ENCODE measurements at regions not wholly inside any gene's neighbourhood (a gene's known extent, or its start where the extent isn't known, plus 50 kb on each side); places are given as distances from the start of the nearest gene placed in this dataset.
A peak's percentile ranks its signal among the peaks of the same experiment; 100 is the strongest.
"Not testable (repeated sequence)": the region's sequence is repeated elsewhere in the genome, so short reads cannot be mapped to it uniquely, and the experiment has no call there.

DNA sequence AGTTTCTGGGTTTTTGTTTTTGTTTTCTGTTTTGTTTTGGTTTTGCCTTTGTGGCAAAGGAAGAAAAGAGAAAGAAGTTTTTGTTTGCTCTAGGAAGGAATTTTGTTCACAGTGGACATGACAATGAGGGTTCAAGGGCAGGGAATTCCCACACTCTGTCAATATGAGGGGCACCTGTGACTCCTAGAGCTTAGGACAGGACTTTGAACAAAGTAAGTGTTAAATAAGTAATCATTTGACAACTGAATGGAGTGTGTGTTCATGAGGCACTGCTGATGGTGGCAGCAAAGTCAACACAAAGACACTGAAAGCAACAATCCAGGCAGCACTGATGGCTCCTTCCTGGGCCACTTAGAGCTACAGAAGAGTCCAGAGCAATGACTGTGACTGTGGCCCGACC lies 1381.1 kb upstream of the LRRTM3 start:
- no peak for DNase-seq (ENCODE audit: low spot score)

DNA sequence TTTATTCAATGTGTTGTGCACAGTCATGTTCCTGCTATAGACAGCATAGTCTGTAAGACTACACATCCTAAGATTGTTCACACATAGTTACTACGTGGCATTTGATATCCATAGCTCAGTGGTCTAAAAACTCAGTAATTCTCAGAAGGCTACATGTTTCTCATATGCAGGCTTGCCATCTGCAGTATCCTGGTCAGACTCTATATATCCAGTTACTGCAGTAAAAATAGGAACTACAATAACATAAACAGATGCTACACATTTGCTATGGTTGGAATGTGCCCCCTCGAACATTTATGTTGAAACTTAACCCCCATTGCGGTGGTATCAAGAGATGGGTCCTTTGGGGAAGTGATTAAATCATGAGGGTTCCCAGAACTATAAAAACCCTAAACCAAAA lies 1377.8 kb upstream of the LRRTM3 start:
- DNase-seq (ENCODE audit: low spot score), result no peak

DNA sequence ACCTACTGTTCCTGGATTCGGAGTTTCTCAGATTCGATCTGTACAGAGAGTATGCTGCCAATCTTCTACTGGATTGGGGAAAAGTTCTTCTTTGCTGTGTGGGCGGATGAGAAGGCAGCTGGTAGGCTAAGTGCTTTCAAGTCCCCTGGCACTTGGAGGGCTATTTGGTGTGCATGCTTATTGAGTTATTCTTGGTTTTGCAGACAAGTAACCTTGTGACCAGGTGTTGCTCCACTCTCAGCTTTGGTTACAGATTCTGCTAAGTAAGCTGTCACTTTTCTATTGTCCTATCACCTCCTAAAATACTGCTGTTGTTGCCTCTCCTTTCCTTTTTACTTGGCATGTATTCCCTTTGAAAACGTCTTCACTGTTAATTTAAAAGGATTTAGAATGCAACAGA lies 1375.1 kb upstream of the LRRTM3 start:
- DNase-seq (ENCODE audit: low spot score), result no peak

DNA sequence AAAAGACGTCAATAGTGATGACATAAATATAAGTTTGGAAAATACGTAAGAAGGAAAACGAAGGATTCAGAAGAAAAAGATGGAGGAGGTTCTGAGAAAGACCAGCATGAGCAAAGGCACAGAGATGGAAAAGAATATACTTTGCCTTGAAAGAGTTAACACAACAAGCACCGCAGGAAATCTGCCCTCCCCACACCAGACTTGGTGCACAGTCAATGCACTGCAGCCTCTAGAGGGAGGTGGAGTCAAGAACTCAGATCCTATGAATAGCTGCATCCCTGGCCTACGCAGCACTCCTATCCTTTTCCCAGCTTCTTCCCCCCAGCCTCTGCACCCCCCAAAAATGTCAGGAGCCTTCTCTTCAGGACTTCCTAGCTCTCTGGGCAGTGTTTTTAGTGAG lies 1370.6 kb upstream of the LRRTM3 start:
- no peak for DNase-seq (ENCODE audit: low spot score)

DNA sequence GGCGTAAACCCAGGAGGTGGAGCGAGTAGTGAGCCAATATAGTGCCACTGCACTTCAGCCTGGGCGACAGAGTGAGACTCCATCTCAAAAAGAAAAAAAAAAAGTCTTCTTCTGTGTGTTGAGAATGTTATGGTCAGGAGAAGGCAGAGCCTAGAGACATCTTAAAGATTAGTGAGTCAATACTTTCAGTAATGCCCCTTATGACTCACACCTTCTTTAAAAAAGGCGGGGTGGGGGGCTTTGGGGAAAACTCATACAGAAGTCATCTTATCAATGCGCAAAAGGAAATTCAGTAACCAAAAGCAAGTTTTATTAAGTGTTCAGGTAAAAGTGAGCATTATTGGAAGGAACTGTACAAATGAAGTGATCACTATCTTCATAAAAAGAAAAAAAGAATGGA lies 1369.8 kb upstream of the LRRTM3 start:
- no peak for DNase-seq (ENCODE audit: low spot score)

DNA sequence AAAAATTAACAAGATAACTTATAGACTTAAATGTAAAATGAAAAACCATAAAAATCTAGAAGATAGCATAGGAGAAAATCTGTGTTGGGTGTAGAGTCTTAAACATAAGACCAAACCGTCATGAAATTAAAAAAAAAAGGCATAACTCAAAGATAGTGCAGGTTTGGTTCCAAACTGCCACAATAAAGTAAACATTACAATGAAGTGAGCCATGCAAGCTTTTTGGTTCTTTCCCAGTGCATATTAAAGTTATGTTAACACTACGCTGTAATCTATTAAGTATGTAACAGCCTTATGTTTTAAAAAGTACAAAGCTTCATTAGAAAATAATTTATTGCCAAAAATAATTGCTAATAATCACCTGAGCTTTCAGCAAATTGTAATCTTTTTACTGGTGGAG lies 1366.5 kb upstream of the LRRTM3 start:
- no peak for DNase-seq (ENCODE audit: low spot score)

DNA sequence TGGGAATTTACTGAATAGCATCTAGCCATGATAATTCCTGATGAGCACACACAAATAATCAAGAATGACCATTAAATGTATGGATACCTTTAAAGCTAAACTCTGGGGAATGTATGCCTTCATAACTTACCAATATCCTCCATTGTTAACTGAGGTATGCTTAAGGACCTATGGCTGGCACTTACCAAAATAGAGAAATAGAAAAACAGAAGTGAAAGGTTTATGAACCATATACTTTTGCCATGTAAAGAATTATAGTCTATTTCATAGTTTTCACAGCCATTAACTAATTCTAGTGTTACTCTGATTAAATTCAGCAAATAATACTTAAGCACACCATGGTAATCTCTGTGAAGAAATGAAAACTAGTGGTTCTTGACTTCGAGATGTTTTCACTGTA lies 1360.6 kb upstream of the LRRTM3 start:
- DNase-seq (ENCODE audit: low spot score), result no peak

DNA sequence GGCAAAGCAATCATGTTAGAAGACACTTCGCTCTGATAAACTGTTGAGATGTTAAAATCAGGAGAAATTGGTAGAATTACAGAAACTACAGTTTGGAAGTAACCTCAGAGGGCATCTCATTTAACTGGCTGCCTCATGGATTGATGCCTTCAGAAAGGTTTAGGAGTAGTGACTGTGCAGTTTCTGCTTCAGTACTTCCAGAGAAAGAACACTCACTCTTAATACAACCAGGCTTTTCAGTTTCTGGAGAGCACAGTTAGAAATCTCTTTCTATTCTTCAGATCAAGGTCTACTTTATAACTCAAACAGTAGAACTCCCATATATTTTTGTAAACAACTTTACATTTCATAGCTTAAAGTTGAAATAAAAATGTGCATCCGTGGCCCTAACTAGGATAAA lies 1358.9 kb upstream of the LRRTM3 start:
- DNase-seq (ENCODE audit: low spot score), result no peak

DNA sequence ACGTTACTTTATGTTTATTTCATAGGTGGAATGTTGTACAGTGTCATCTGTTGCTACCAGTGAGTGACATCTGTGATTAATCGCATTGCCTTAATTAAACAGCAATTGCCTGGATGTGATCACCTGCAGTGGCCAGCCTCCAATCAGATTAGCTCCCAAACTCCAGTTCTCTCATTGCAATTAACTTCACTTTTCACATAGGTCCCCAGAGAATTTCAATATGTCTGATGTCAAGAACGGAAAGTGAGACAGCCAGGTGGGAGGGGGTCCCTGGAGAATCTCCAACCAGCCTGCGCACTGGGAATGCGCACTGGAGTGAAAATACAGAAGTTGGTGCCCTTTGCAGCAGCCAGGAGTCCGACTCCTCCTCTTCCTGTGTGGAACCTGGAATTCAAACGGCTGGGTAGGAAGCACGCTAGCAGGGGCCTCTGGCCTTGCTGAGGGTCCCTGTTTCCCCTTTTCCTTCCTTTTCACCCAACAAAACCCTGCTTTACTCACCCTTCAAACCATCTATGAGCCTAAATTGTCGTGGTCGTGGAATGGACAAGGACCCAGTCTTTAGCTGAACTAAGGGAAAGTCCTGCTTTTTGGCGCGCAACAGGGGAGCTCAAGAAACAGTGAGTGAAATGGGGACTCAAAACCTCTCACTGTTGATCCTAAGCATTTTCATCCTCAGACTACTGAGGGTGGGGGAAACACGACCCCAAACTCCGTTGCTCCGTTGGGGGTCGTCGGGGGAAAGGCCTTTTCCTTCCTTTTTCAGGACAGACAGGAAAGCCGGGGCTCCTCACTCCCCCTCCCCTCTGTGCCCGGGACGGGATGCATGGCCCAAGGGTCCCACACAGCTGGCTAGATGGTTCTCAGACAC lies 1355.5 kb upstream of the LRRTM3 start:
- DNase-seq (ENCODE audit: low spot score), result peak; percentile 9

DNA sequence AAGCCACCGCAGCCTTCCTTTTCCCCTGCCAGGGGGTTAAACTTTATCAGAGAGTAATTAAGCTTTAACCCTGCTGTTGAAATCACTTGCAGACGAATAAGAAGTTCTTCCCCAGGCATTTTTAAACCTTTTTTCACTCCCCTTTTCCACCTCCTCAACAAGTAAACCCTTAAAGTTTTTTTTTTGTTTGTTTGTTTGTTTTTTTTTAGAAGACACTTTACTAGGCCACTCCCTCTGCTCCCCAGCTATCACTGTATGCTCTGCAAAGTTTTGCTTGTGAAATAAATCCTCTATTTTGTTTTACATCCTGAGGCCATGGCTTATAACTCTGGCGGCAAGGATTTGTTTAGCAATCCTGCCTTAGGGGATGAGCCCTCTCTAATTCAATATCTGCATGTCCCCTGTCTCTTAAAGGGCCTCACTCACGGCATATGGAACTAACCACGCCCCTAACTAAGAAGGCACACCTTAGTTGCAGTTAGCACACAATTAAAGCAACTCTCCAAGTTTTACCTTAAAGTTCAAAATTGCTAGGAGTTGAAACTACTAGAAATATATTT lies 1354.7 kb upstream of the LRRTM3 start:
- DNase-seq (ENCODE audit: low spot score), result no peak

DNA sequence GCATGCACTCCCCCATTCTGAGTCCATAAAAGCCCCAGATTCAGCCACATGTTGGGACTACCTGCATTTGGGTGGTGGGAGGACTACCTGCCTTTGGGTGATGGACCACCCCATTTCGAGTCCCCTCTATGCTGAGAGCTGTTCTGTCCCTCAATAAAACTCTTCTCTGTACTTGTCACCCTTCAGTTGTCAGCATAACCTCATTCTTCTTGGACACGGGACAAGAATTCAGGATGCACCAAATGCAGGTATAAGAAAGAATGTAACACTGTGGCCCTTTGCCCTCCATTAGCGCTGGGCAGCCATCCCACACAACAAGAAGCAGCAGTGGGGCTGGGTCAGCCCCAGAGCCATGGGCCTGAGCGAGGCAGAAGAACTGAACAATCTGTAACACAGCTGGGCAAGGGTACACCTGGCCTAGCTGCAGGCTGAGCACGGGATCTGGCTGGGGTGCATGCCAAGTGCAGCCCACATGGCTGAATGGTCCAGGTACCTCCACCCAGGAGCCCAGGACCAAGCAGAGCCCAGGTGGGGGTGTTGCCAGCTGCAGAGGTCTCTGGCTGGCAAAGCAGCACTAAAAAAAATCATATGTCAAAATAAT lies 1344.3 kb upstream of the LRRTM3 start:
- no peak for DNase-seq (ENCODE audit: low spot score)

DNA sequence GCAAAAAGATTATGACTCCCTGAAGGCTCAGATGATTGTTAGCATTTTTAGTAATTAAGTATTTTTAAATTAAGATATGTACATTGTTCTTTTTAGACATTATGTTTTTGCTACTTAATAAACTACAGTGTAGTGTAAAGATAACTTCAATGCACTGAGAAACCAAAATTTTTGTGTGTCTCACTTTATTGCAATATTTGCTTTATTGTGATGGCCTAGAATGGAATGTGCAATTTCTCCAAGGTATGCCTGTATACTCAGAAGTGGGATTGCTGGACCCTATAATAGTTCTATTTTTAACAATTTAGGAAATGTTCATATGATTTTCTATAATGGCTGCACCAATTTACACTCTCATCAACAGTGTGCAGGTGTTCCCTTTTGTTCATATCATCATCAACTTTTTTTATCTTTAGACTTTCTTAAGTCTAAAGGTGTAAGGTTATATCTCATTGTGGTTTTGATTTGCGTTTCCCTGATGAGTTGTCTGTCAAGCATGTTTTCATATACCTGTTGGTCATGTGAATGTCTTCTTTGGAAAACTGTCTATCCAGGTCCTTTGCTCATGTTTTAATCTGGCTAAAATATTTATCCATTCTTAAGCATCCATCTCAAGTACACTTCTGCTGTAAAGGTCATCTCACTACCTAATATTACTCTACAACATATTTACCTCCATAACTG lies 1323.5 kb upstream of the LRRTM3 start:
- no peak for DNase-seq (ENCODE audit: low spot score)

DNA sequence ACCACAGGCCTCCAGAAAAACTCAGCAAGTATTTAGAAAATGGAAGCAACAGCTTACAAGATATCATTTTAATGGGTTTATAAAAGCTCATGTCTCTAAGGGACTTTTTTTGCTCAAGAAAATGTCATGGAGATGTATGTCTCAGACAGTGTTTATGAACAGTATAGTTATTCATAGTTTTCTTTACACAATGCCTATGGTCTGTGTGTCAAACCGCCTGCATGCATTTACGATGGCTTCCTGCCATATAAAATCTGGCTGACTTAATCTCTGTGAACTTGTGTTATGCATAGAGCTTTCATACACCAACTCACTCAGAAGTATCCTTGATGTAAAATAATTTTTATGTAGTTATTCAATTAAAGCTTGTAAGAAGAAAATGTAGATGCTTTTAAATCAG lies 1314.2 kb upstream of the LRRTM3 start:
- no peak for DNase-seq (ENCODE audit: low spot score)

DNA sequence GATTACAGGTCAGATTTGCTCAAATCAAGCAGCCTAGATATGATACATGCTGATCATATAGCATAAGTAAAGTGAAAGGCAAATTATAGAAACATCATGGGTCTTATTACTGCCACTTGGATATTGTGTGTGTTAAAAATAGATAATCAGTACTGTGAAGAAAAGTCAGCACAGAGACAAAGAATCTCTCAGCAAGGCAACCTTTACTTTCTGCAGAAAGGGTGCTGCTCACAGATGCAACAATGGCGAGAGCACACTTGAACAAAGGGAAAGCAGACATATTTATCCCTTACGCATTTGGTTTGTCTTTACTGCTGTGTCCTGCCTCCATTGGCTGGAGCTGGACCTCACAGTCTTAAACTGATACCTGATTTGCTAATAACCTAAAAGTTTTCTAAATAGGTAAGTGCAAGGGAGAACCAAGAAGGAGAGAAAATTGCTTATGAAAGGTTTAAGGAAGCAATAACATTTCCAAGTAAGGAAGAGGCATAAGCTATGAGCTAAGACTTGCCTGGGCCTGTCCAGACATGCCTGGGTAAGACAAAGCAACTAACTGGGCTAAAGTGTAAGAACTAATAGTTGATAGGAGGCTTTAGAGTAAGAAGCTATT lies 1310.8 kb upstream of the LRRTM3 start:
- no peak for DNase-seq (ENCODE audit: low spot score)

DNA sequence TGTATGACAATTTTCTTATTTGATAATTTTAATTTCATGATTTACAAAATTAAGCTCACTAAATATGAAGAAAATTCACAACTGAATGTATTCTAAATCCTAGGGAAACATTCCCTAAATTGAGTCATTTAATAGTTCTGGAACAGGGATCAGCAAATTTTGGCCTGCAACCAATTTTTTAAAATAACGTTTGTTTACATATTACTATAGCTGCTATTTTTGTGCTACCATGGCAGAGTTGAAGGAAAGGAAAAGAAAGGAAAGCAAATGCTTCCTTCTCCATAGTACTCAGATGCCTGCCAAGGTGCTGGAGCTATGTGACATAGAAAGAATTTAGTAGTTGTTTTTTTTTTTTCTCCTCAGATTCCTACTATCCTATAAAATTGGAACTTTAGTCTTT lies 1307.7 kb upstream of the LRRTM3 start:
- no peak for DNase-seq (ENCODE audit: low spot score)

DNA sequence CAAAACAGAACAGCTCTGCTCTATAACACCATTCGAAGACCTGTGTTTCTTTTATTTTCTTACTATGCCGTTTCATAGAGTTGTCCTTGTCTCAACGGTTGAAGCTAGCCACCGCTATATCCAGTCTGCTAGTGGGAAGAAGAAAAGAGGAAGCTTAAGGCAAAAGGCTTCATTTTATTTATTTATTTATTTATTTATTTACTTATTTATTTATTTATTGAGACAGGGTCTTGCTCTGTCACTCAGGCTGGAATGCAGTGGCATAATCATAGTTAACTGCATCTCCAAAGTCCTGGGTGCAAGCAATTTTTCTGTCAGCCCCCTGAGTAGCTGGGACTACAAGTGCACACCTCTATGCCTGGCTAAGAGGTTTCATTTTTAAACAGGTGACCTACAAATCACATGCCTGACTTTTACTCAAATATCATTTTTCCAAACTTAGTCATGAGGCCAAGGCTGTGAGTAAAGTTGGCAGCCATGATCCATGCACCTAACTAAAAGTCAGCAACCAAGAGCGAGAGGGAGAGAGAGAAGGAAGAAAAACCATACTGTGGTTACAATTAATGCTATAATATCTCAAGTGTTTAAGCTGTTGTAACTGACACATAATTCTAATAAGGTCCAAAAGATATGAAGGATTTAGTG lies 1305.3 kb upstream of the LRRTM3 start:
- DNase-seq (ENCODE audit: low spot score), result no peak

DNA sequence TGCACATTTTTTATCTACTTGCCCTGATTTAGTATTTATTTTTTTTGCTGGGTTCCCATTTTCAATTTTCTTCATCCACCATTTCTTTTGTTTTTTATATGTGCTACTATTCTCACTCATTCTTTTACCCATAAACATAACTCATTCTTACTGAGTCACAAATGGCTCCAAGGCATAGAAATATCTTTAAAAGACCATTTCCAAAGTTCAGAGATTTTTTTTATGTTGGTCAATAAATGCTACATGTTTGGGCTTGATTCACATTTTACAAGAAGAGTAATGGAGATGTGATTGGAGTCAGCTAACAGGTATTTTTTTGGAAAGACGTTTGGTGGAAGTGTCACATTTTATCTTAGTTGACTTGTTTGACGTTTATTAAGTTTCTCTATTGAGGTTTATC lies 1303.2 kb upstream of the LRRTM3 start:
- DNase-seq (ENCODE audit: low spot score), result no peak

DNA sequence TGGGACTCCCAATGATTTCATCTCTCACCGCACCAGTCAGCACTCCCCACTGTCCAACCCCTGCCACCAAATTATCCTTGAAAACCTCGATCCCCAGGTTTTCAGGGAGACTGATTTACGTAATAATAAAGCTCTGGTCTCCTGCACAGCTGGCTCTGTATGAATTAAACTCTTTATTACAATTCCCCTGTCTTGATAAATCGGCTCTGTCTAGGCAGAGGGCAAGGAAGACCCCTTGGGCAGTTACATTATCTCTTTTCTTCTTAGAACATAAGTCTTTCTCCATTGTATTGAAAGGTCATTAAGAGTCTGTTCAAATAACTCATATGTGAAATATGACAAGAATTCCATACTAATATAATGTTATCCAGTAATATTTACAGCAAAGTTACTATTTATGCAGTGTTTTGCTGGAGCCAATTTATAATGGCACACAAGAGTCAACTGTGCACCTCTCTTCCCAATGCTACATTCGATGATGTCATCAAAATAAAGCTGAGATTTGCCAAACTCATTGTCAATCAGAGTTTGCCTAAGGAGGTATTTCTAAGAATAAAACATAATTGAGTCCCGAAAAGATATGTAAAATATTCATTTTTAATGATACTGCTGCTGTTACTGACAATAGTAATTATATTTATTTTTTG lies 1297.2 kb upstream of the LRRTM3 start:
- no peak for DNase-seq (ENCODE audit: low spot score)

DNA sequence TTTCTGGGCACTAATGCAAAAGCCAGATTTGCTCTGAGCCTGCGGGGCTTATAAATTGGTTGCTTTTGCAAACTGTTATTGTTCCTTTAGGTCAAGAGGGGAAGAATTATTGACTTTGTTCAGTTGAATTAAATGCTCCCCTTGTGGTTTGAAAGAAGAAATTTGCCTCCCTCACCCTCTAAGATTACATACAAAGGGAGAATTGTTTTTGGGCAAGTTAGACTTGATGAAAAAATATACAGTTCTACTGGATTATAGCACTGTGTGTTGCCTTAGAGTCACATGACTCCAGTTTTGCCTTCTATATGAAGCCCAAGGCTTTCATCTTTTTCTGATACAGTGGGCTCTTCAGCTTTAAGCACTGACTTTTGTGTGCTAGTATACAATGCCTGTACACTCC lies 1265.8 kb upstream of the LRRTM3 start:
- DNase-seq (ENCODE audit: low spot score), result no peak

DNA sequence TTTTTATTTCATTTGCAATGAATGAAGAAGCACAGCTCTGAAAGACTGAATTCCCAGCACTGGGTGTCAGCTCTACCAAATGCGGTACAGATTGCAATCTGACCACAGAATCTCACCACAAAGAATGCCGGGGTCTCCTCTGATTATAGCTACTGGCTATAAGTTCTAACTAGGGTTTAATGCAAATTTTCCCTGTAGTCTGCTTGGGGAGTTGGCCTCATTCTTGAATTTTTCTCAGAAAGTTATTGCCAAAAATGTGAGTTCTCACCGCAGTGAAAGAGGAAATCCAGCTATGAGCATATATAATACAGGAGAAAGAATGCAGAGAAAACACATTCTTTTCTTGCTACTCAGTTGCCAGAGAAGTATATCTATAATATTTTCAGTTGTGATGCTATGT lies 1255.7 kb upstream of the LRRTM3 start:
- DNase-seq (ENCODE audit: low spot score), result no peak

DNA sequence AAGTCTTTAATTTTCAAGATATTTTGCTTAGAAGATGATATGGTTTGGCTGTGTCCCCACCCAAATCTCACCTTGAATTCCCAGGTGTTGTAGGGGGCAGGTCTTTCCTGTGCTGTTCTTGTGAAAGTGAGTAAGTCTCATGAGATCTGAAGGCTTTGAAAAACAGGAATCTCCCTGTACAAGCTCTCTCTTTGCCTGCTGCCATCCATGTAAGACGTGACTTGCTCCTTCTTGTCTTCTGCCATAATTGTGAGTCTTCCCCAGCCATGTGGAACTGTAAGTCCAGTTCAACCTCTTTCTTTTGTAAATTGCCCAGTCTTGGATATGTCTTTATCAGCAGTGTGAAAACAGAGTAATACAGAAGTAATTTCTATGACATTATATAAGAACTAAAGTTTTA lies 1255.2 kb upstream of the LRRTM3 start:
- not testable (repeated sequence) for DNase-seq (ENCODE audit: low spot score)

DNA sequence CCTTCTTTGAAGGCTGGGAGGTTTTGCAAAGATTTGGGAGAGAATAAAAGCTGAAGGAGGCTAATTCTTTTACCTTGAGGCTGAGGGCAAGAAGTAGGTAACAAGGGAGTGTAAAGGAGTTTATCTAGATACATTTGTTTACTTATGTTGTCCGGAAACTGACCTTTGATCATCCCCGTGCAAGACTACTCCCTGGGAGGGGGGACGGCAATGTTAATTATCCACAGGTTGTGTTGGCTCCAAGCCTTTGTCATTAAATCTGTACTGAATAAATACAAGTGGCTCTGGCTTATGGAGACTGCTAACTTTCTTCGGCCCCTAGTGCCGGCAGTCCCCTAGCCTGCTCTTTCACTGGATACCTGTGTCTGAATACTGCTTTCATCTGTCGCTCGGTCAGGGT lies 1250.6 kb upstream of the LRRTM3 start:
- DNase-seq (ENCODE audit: low spot score), result no peak
